Activated CD4-positive, alpha-beta memory T cell treated with anti-CD3 and anti-CD28 coated beads for 36 hours (primary cell): ENCODE measurements at regions not wholly inside any gene's neighbourhood (a gene's known extent, or its start where the extent isn't known, plus 50 kb on each side); places are given as distances from the start of the nearest gene placed in this dataset.

ENCODE experiments used
- CTCF ChIA-PET: fragments of 350-600 bp; sonication (Branson Sonifier 250); formaldehyde crosslinking; loops from one replicate; lab custom pipeline; 2021; ENCODE audit warnings: antibody characterized with exemption, inconsistent platforms; lab: Charles Lee
- POLR2A ChIA-PET: fragments of 350-600 bp; sonication (Branson Sonifier 250); formaldehyde crosslinking; loops from one replicate; lab custom pipeline; 2021; ENCODE audit warnings: antibody characterized with exemption; lab: Charles Lee
- DNase-seq: peaks from one replicate; pipeline ENCODE4 v3.0.0-alpha.2; 2020
- H3K27ac Mint-ChIP-seq: one replicate; pipeline ENCODE4 v1.8.0; 2021; ENCODE audit warnings: mixed read lengths
- H3K27me3 Mint-ChIP-seq: one replicate; pipeline ENCODE4 v1.8.0; 2021; ENCODE audit warnings: mixed read lengths
- H3K36me3 Mint-ChIP-seq: one replicate; pipeline ENCODE4 v1.8.0; 2021; ENCODE audit warnings: mixed read lengths
- H3K4me1 Mint-ChIP-seq: one replicate; pipeline ENCODE4 v1.8.0; 2021; ENCODE audit warnings: low read depth, mixed read lengths
- H3K4me3 Mint-ChIP-seq: one replicate; pipeline ENCODE4 v1.8.0; 2021; ENCODE audit warnings: mild to moderate bottlenecking, mixed read lengths
- H3K9me3 Mint-ChIP-seq: one replicate; pipeline ENCODE4 v1.8.0; 2021; ENCODE audit warnings: mixed read lengths
- intact Hi-C: fragments of 100-400 bp; cut with micrococcal nuclease; formaldehyde crosslinking; loops from one replicate; pipeline ENCODE4 v1.15.1; 2023

- H3K9me3 Mint-ChIP-seq: peaks cover under 1% of the 10 kb centered on the region
- DNase-seq: no peak
- CTCF ChIA-PET: no interaction called here
- intact Hi-C loops: no loop called here
- H3K27me3 Mint-ChIP-seq: peaks cover 3% of the 10 kb centered on the region
- H3K4me1 Mint-ChIP-seq: no peaks in the 10 kb centered on the region
- H3K27ac Mint-ChIP-seq: no peak overlapping the region
- H3K36me3 Mint-ChIP-seq: no peaks in the 10 kb centered on the region
- H3K4me3 Mint-ChIP-seq: no peak overlapping the region
- POLR2A ChIA-PET: no interaction called here
Measured at GRCh38 chr9:38257626-38258215, 134.8 kb upstream of the ALDH1B1 start.

GRCh38 chr9:38256461-38256860 lies 136.0 kb upstream of the ALDH1B1 start:
- Mint-ChIP-seq H3K4me1 (no peaks in the 10 kb centered on the region), H3K27me3 (peaks cover 3% of the 10 kb centered on the region), H3K9me3 (no peaks in the 10 kb centered on the region), H3K4me3 (no peak overlapping the region), H3K27ac (no peak overlapping the region), H3K36me3 (no peaks in the 10 kb centered on the region)
- DNase-seq: no peak
- POLR2A ChIA-PET: no interaction called here
- CTCF ChIA-PET: no interaction called here
- intact Hi-C loops: no loop called here

GRCh38 chr9:38255599-38255998 lies 136.9 kb upstream of the ALDH1B1 start:
- CTCF ChIA-PET: no interaction called here
- intact Hi-C loops: no loop called here
- Mint-ChIP-seq H3K27ac (no peak overlapping the region), H3K27me3 (peaks cover 3% of the 10 kb centered on the region), H3K36me3 (no peaks in the 10 kb centered on the region), H3K9me3 (no peaks in the 10 kb centered on the region), H3K4me1 (no peaks in the 10 kb centered on the region), H3K4me3 (no peak overlapping the region)
- DNase-seq: no peak
- POLR2A ChIA-PET: no interaction called here

GRCh38 chr9:38254756-38255155 lies 137.7 kb upstream of the ALDH1B1 start:
- Mint-ChIP-seq H3K9me3 (no peaks in the 10 kb centered on the region), H3K27me3 (peaks cover 2% of the 10 kb centered on the region), H3K36me3 (no peaks in the 10 kb centered on the region), H3K4me1 (no peaks in the 10 kb centered on the region), H3K4me3 (no peak overlapping the region), H3K27ac (no peak overlapping the region)
- POLR2A ChIA-PET: no interaction called here
- CTCF ChIA-PET: no interaction called here
- intact Hi-C loops: no loop called here
- DNase-seq: no peak

- Mint-ChIP-seq H3K27me3 (no peaks in the 10 kb centered on the region), H3K36me3 (no peaks in the 10 kb centered on the region), H3K9me3 (no peaks in the 10 kb centered on the region), H3K4me3 (no peak overlapping the region), H3K4me1 (no peaks in the 10 kb centered on the region), H3K27ac (no peak overlapping the region)
- ChIA-PET POLR2A (no interaction called here), CTCF (no interaction called here)
- intact Hi-C loops: no loop called here
- no peak for DNase-seq
Measured at GRCh38 chr9:38254151-38254550, 138.4 kb upstream of the ALDH1B1 start.

GRCh38 chr9:38253200-38253599 lies 139.3 kb upstream of the ALDH1B1 start:
- Mint-ChIP-seq H3K36me3 (no peaks in the 10 kb centered on the region), H3K4me3 (no peak overlapping the region), H3K27ac (no peak overlapping the region), H3K27me3 (no peaks in the 10 kb centered on the region), H3K9me3 (no peaks in the 10 kb centered on the region), H3K4me1 (no peaks in the 10 kb centered on the region)
- POLR2A ChIA-PET: no interaction called here
- intact Hi-C loops: no loop called here
- CTCF ChIA-PET: no interaction called here
- DNase-seq: no peak

- no peaks in the 10 kb centered on the region for H3K27me3 Mint-ChIP-seq
- ChIA-PET CTCF (no interaction called here), POLR2A (no interaction called here)
- H3K4me3 Mint-ChIP-seq: no peak overlapping the region
- no peaks in the 10 kb centered on the region for H3K9me3 Mint-ChIP-seq
- no peak overlapping the region for H3K27ac Mint-ChIP-seq
- intact Hi-C loops: no loop called here
- no peak for DNase-seq
- H3K36me3 Mint-ChIP-seq: no peaks in the 10 kb centered on the region
- no peaks in the 10 kb centered on the region for H3K4me1 Mint-ChIP-seq
Measured at GRCh38 chr9:38251036-38251860, 141.3 kb upstream of the ALDH1B1 start.

- POLR2A ChIA-PET: no interaction called here
- no peak for DNase-seq
- Mint-ChIP-seq H3K4me3 (no peak overlapping the region), H3K27ac (no peak overlapping the region), H3K4me1 (no peaks in the 10 kb centered on the region), H3K9me3 (no peaks in the 10 kb centered on the region), H3K27me3 (no peaks in the 10 kb centered on the region), H3K36me3 (no peaks in the 10 kb centered on the region)
- CTCF ChIA-PET: no interaction called here
- intact Hi-C loops: no loop called here
Measured at GRCh38 chr9:38250279-38251035, 142.0 kb upstream of the ALDH1B1 start.

- no peak overlapping the region for H3K4me3 Mint-ChIP-seq
- no peak for DNase-seq
- H3K36me3 Mint-ChIP-seq: no peaks in the 10 kb centered on the region
- no peaks in the 10 kb centered on the region for H3K4me1 Mint-ChIP-seq
- no peaks in the 10 kb centered on the region for H3K27me3 Mint-ChIP-seq
- H3K9me3 Mint-ChIP-seq: no peaks in the 10 kb centered on the region
- intact Hi-C loops: no loop called here
- CTCF ChIA-PET: no interaction called here
- POLR2A ChIA-PET: no interaction called here
- H3K27ac Mint-ChIP-seq: no peak overlapping the region
Measured at GRCh38 chr9:38249587-38250210, 142.8 kb upstream of the ALDH1B1 start.

- no peak overlapping the region for H3K27ac Mint-ChIP-seq
- H3K4me1 Mint-ChIP-seq: no peaks in the 10 kb centered on the region
- no peaks in the 10 kb centered on the region for H3K9me3 Mint-ChIP-seq
- H3K4me3 Mint-ChIP-seq: no peak overlapping the region
- H3K27me3 Mint-ChIP-seq: no peaks in the 10 kb centered on the region
- ChIA-PET CTCF (no interaction called here), POLR2A (no interaction called here)
- no peak for DNase-seq
- intact Hi-C loops: no loop called here
- H3K36me3 Mint-ChIP-seq: no peaks in the 10 kb centered on the region
Measured at GRCh38 chr9:38249049-38249448, 143.5 kb upstream of the ALDH1B1 start.

GRCh38 chr9:38246833-38247232 lies 145.7 kb upstream of the ALDH1B1 start:
- intact Hi-C loops: no loop called here
- H3K27me3 Mint-ChIP-seq: no peaks in the 10 kb centered on the region
- ChIA-PET CTCF (no interaction called here), POLR2A (no interaction called here)
- no peak for DNase-seq
- no peak overlapping the region for H3K4me3 Mint-ChIP-seq
- no peaks in the 10 kb centered on the region for H3K4me1 Mint-ChIP-seq
- H3K36me3 Mint-ChIP-seq: no peaks in the 10 kb centered on the region
- H3K27ac Mint-ChIP-seq: no peak overlapping the region
- H3K9me3 Mint-ChIP-seq: no peaks in the 10 kb centered on the region

GRCh38 chr9:38244971-38245370 lies 147.5 kb upstream of the ALDH1B1 start:
- POLR2A ChIA-PET: no interaction called here
- Mint-ChIP-seq H3K27me3 (no peaks in the 10 kb centered on the region), H3K9me3 (no peaks in the 10 kb centered on the region), H3K4me1 (no peaks in the 10 kb centered on the region), H3K27ac (no peak overlapping the region), H3K36me3 (no peaks in the 10 kb centered on the region), H3K4me3 (no peak overlapping the region)
- no peak for DNase-seq
- CTCF ChIA-PET: no interaction called here
- intact Hi-C loops: no loop called here
